Activated T-helper 9 cell treated with anti-CD3 and anti-CD28 coated beads, Interleukin-2, amount 50 U/mL, for 16 hours (primary cell): ENCODE measurements at regions not wholly inside any gene's neighbourhood (a gene's known extent, or its start where the extent isn't known, plus 50 kb on each side); places are given as distances from the start of the nearest gene placed in this dataset.

ENCODE experiments used
- DNase-seq: peaks from one replicate; pipeline ENCODE4 v3.0.0-alpha.2; 2020; ENCODE audit warnings: low read depth

DNA sequence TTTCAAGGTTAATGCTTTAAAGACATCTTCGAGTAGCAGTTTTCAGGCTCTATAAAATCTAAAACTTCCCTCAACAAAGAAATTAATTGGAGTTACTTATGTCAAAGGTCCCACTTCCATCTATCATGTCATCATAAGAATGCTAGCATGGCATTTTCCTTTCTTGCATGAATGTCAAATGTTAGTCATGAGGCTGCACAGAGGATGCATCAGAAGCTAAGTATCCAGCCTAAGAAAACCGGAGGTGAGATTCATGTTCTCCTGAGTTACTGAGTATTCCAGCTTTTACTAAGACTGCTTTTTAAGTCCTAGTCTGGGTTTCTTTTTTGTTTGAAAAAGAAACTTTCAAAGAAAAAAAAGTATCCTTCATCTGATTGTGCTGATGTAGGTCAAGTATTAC is 130.6 kb upstream of the CDH19 start:
- DNase-seq, result no peak

- DNase-seq, result no peak
Observed at GRCh38 chr18:66731890-66732289, 128.0 kb upstream of the CDH19 start.

GRCh38 chr18:66729442-66730239 is 125.8 kb upstream of the CDH19 start:
- no peak for DNase-seq

- DNase-seq, result no peak
Observed at GRCh38 chr18:66728951-66729350, 125.1 kb upstream of the CDH19 start.

DNA sequence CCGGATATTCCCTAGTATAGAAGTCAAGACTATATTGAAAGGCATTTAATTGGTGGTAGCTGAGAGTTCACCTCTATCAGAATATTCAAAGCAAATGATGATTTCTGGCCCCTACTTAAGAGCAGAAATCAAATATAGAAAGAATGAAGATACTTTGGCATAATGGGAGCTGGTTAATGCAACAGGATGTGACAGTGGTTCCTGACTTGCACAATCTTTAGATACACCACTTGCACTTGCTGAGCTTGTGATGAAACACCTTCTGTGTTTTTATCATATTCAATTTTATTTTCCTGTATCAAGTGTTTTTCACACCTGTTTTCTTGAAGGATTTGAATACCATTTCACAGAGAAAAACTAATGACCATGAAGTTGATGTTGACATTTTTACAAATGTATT is 124.1 kb upstream of the CDH19 start:
- no peak for DNase-seq

DNA sequence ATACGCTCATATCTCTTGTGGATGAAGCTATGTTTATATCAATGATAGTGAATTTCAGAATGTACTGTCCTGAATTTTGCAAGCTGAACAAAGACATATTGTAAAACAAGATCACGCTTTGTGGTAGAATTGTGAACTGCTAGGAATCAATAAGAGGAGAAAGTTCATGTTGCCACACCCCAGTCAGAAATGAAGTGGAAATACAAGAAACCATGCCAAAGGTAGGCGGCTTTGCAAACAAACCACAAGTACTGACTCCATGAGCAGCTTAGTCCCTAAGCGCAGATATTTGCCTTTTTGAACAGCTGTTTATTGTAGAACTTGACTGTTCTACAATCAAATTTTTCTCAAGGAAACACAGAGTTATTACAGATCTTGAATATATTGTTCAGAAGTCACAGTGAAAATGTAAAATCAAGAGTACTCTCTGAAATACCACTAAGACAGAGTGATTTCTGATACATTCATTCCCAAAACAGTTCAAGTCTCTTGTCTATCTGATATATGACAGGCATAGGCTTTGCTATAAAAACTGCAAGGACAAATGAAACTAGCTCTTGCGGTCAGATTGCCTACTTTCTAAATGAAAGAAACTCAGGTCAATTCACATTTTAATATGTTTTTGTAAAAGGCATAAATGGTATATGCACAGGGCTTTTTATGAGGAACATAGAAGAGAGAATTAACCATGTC is 120.9 kb upstream of the CDH19 start:
- DNase-seq, result no peak

GRCh38 chr18:66722671-66723070 is 118.8 kb upstream of the CDH19 start:
- no peak for DNase-seq

DNA sequence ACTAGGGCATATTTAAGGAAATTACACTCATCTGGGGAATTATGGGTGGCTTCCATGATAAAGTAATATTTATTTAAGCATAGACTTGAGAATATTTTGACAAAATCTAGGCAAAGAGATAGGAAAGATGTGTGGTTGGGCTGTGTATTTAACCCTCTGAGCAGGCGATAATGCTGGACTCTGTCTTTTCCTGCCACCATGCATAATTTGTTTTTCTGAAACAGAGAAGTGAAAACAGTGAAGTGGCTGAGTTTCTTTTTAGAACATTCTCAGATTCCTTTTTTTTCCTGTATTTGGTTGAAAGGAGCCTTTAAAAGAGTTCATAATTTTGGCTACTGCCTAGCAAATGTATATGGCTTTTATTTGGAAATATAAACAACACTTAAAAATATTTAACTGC is 104.8 kb upstream of the CDH19 start:
- DNase-seq, result no peak

DNA sequence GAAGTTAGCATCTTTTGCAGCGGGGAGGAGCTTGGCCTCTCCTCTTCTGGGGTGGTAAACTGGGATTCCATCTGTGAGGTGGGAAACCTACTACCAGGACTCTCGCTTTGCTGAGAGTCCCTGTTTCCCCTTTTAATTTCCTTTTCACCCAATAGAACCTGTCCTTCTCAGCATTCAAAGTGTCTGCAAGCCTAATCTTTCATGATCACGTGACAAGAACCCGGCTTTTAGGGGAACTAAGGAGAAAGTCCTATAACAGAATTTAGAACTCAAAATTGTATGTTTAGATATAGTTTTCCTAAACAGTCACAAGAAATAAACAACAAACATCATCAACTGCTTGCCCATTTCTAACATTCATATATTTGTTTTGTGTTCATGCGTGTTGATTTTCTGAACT is 103.6 kb upstream of the CDH19 start:
- DNase-seq, result no peak

- DNase-seq, result no peak
Observed at GRCh38 chr18:66695281-66695680, 91.4 kb upstream of the CDH19 start.

DNA sequence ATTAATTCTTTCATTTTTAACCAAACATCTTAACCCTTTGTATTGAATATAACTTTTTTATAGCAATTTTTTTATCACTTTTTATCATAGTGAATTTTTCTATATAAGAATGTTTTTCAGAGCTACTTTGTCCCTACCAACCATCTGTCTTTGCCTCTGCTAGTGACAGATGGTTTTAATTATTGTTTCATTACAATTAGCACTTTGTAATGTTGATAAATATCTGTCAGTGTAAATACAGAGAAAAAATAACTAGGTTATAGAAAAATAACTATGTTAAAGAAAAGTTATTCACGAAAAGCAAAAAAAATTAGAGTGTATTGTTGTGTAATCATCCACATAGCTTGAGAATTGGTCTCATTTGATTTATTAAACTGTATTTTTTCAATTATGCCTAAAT is 91.0 kb upstream of the CDH19 start:
- DNase-seq, result no peak

DNA sequence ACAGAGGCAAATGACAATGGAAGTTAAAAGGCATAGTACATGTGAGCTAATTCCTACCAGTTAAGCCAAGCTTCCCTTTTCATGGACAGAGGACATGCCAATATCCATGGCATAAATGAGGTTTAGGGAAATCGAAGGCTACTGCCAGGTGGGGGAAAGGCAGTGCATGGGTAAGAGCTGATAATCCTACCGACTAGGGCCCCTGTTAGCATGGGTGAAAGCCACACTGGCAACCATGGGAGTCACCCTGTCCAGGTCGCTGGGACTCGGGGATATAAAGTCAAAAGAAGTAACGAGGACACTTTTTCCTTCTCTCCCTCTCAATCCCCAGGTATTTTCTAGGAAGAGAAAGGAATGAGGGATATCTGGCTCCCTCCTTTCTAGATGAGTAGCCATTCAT is 83.7 kb upstream of the CDH19 start:
- no peak for DNase-seq

- DNase-seq, result no peak
Observed at GRCh38 chr18:66682855-66683322, 79.0 kb upstream of the CDH19 start.

- no peak for DNase-seq
Observed at GRCh38 chr18:66676699-66677098, 72.8 kb upstream of the CDH19 start.

- DNase-seq, result no peak
Observed at GRCh38 chr18:66674286-66674685, 70.4 kb upstream of the CDH19 start.

DNA sequence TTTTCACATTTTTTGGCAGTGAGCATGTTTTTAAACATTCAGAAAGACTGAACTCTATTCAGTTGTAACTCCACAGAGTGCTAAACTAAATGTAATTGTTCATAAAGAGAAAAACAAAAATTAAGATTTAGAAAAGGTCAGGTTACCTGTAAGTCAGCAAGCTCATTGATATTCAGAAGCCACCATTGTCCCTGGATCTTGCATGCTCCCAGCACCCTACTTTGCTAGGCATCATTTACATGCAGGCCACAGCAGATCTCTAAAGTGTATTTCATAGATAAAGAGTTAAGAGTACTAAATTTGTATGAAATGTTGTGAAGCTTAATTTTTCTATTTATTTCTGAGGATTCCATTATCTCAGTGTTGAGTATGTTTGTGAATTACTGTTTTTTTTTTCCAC is 64.8 kb upstream of the CDH19 start:
- no peak for DNase-seq

DNA sequence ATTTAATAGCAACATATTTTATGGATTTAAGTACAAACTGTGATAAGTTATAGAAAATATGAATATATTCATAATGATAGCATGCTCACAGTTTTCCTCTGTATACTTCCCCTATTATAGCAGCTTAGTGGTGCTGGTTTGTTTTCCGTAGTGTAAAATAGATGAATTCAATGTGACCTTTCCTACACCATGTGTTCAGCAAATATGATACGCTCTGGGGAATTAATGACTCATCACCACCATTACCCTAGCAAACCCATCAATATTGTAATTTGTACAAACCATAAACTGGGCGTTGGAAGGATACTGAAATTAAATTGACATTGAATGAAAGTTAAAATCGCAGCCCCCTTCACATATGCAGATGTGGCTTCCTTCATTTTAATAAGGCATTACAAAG is 58.7 kb upstream of the CDH19 start:
- DNase-seq, result no peak

DNA sequence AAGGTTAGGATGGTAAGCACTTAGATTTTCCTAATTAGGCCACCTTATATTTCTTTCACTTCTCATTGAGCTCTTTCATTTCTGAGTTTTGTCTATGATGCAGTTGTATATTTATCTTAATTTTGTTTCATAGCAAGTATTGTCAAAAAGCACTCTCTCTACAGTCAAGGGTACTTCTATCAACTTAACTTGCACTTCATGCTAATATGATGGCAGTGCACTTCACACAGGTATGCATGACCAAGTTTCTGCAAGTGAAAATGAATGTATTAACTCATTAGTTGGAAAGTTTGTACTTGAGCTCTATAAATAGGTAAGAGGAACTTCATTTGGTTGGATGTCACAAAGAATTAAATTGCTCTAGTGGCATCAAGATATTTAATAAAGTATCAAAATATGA is 51.5 kb upstream of the CDH19 start:
- DNase-seq, result no peak
